DMS53 (cell line): ENCODE measurements at regions not wholly inside any gene's neighbourhood (a gene's known extent, or its start where the extent isn't known, plus 50 kb on each side); places are given as distances from the start of the nearest gene placed in this dataset.

Experiments
- DNase-seq: peaks from one replicate; lab custom pipeline; 2025; lab: John Stamatoyannopoulos, UW

- DNase-seq, result no peak
Observed at GRCh38 chr6:91127752-91128151, 540.9 kb upstream of the MAP3K7 start.

GRCh38 chr6:91126876-91127275 is 540.0 kb upstream of the MAP3K7 start:
- no peak for DNase-seq

DNA sequence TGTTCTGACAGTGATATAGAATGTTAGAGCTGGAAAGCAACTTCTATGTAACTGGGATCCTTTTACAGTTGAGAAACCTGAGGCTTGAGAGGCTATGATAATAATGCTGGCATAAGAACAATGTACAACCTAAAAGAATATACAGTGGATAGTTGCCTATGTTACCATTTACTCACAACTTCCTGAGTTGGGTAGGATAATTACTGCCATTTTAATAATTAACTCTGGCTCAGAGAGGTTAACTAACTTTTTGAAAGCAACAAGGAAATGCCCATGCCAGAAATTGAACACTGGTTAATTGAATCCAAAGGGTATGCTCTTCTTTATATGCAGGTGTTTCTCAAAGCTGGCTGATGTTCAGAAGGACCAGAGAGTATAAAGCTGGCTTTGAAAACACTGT is 530.7 kb upstream of the MAP3K7 start:
- DNase-seq, result no peak

DNA sequence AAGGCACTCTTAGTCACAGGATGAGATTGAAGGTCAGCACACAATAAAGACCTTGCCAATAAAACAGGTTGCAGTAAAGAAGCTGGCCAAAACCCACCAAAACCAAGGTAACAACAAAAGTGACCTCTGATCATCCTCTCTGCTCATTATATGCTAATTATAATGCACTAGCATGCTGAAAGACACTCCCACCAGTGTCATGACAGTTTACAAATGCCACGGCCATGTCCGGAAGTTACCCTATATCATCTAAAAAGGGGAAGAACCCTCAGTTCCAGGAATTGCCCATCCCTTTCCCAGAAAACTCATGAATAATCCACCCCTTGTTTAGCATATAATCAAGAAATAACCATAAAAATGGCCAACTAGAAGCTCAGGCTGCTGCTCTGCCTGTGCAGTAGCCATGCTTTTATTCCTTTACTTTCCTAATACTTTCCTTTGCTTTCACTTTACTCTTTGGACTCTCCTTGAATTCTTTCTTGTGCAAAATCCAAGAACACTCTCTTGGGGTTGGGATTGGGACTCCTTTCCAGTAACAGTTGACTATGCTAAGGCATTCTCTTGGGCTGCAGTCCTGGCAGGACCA is 527.3 kb upstream of the MAP3K7 start:
- no peak for DNase-seq

DNA sequence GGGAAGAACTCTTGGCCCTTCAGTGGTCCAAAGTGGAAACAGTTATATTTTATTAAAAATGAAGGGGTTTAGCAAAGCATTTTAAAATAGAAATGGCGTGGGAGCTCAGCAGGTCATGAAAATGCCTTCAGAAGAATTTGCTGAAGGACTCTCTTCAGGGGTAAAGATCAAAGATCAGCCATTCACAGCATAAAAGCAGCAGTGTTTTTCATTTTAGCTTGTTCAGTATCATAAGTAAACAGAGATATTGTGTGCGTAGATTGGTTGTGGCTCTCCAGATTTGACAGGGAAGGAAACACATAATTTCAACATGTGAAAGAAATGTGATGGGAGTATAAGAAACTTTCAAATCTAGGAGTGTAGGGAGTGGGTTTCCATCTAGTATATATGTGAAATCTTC is 519.2 kb upstream of the MAP3K7 start:
- peak; percentile 45 for DNase-seq

DNA sequence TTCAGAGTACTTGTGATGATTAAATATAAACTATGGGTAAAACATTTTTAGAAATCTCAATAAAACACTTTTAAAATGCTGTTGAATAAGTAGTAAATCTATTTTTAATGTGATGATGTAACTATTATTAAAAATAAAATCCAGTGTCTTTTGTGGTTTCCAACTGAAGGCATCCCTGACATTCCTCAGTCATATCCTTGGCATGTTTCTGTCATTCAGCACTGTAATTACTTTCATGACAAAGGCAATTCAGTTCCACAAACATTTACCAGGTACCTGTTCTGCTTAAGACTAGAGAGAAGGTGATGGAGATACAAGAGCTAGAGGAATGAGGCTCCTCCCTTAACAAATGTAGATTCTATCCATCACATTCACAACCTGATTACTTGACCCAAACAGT is 518.7 kb upstream of the MAP3K7 start:
- DNase-seq, result no peak

DNA sequence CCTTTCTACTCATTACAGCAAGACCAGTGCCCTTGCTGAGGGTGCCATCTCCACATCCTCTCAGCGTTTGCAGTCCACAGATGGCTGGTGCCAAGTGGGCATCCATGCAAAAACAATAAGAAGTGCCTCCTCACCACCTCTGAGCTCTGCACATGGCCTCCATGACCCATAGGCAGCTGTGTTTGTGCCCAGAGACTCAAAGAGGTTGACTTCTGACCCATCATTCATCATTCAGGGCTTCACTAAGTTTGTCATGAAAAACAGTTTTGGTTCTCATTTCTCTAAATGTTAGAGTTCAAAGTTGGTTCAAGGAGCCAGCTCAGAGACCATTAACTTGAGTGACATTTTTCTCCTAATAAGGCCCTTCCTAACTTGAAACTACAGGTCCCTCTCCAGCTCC is 512.6 kb upstream of the MAP3K7 start:
- no peak for DNase-seq

GRCh38 chr6:91098006-91098405 is 511.1 kb upstream of the MAP3K7 start:
- peak; percentile 89 for DNase-seq

DNA sequence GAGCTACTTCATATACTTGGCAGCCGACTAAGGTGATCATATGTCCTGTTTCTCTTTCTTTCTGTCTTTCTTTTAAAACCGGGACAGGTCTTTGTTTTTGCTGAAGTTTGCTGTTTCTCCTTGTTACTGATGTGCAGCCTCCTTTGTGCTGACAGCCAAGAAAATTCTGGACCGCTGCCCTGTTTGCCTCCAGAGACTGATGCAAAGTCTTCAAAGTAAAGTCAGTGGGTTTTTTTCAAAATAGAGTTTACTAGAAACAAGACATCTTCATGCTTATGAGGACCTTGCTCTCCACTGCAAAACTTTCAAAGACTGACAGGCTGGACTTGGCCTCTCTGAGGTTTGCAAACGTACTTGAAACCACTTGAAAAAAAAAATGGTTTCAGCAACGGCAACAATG is 510.5 kb upstream of the MAP3K7 start:
- peak; percentile 59 for DNase-seq

DNA sequence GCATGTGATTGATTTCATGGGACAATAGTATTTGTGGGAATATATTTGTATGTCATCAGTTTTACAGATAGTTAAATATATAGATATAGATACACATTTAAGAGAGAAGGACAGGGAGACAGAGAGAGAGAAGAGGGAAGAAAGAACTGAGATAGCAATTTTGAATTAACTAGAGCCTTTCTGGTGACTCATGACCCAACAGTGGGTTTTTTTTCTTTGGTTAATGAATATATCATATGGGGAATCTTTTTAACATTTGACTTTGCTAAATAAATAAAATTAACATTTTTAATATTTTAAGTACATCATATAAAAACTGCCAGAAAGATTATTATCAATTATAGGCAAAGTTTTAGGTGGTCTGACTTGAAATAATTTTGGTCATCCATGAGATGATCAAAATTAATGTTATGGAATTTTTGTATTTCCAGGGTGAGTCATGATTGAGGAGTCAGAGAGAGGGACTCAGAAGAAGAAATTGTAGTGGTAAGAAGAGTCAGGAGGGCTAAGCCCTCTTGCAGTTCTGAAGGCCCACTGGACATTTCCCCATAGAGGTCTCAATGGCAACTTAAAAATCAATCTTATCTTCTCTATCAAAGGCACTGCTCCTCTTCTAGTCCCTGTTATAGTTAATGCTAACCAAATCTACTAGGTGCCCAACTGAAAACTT is 508.1 kb upstream of the MAP3K7 start:
- no peak for DNase-seq

DNA sequence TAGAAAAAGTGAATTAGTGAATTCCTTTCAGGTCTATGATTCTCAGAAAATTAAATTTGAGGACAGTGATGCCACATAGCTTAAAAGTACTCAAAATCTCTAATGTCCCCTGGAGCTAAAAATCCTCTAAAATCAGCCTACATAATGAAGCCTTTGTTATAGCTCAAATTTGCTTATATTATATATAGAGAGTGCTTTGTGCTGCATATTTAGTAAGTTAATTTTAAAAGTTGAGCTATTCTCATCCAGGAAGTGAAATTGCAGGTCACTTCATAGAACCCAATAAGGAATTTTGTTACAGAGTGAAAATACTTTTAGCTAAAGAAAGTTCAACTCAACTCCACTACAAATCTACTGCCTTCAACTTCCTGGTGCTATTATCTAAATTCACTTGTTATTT is 507.5 kb upstream of the MAP3K7 start:
- DNase-seq, result no peak

- DNase-seq, result peak; percentile 14
Observed at GRCh38 chr6:91088976-91089375, 502.1 kb upstream of the MAP3K7 start.

DNA sequence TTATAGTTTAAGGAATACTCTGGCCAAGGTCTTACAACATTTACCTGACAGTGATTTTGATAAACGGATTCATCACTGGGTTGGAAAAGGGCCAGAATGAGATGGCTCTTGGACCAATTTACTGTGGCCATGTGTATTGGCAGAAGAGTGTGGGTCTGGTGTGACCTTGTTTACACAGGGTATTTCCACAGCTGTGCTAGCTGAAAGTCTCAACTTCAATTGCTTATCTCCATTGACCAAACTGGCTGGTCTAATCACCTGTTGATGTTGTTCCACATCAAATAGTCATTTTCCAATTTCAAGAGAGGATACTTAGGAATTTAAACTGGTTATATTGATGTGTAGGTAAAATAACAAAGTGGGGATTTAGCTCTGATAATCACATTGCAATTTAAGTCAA is 501.6 kb upstream of the MAP3K7 start:
- peak; percentile 51 for DNase-seq

DNA sequence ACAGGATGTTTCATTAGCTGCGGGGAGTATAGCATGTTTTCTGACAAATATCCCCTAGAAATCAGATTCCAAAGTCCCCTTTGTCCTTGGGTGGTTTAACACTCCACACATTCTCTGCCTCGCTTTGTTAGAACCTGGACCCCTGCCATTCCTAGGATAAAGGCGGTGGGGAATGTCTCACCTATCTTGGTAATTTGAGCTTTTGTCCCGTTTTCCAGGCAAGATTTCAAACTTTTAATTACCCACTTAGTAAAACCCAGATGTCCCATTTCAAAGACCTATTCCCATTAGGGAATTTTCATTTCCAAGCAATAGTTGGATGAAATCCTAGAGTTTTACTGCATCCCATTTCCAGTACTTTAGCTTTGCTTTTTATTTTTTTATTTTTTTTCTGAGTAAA is 501.0 kb upstream of the MAP3K7 start:
- no peak for DNase-seq

DNA sequence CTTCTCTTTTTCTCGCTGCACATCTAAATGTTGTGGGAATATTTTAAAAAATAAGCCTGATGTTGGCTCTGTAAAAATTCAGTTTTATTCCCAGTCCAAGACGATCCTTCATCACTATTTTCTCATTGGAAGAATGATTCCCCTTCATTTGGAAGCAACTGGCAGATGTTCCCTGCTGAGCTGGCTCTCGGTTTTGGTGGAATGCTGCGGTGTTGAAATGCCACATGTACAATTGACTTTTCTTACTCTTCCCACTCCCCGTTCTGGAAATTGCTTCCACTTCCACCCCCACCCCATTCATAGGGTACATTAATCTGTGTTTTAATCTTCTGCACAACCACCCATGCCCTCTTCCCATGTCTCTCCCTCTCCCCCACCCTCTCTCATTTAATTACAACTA is 496.3 kb upstream of the MAP3K7 start:
- DNase-seq, result no peak

- DNase-seq, result no peak
Observed at GRCh38 chr6:91082311-91082832, 495.5 kb upstream of the MAP3K7 start.

DNA sequence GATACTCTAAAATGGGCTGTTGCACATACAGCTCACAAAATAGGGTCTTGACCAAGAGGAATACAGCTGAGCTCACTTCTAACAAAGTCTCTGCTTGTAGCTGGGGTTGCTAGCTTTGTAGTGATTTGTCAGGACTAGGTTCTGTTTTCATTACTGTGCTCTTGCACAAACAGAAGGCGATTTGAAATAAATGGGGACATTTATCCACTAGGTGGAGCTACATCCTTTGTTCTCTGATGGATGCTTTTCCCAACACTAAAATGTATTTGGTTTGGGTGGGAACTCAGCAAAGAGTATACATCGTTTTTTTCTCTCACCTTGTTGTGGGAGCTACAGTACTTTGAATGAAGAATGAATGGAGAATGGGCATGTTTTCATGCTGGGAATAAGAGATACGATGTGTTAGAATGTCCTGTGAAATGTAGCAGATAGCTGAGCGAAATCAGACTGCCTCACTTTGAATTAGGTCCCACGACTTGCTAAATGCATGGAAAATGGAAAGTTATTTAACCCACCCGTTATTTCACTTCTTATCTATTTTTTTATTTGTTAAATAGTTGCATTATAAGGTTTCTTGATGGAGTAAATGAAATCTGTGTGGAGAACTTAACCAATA is 494.7 kb upstream of the MAP3K7 start:
- DNase-seq, result peak; percentile 75

- peak; percentile 17 for DNase-seq
Observed at GRCh38 chr6:91080871-91081270, 494.0 kb upstream of the MAP3K7 start.

GRCh38 chr6:91079969-91080368 is 493.1 kb upstream of the MAP3K7 start:
- DNase-seq, result no peak

DNA sequence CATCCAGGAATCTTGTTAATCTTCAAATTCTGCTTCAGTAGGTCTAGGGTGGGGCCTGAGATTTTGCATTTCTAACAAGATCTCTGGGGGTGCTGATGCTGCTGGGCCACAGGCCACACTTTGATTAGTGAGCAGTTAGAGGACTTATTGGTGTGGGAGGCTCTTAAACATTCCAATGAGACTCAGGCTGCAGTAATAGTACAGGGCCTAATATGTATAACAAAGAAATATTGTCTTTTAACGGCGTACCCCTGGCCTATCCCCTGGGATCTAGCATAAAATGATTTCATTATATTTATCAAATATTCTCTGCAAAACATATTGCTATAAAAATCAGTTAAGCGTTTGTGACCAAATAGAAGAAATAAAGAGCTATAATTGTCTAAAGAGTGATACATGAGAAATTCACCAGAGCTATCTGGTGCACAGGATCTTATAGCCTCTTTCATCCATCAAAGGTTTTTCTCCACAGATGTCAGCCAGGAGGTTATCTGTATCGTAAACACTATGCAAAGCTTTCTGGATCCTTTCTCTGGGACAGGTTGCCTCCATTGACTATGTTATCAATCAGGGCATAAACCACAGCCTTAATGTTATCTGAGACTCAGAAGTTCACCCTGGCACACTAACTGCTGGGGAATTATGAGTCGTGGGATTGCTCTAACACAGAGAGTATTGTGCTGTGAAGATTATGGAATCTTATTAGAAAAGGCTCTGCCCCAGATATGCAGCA is 488.5 kb upstream of the MAP3K7 start:
- no peak for DNase-seq

DNA sequence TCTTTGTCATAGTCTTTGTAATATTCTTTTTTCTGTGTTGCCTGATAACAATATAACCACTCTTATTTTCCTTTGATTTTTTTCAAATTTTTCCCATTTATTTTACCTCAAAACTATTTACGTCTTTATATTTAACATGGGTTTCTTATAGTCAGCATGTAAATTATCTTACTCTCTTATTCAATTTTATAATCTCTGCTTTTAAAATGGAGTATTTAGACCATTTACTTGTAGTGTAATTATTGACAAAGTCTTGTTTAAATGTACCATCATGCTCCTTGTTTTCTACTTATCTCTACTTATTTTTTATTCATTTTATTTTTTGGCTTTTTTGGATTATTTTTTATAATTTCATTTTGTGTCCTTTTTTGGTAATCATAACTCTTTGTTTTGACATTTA is 476.5 kb upstream of the MAP3K7 start:
- DNase-seq, result no peak

GRCh38 chr6:91057689-91058088 is 470.8 kb upstream of the MAP3K7 start:
- DNase-seq, result no peak

- DNase-seq, result no peak
Observed at GRCh38 chr6:91055959-91056358, 469.1 kb upstream of the MAP3K7 start.
